ENCODE measurements at regions not wholly inside any gene's neighbourhood (a gene's known extent, or its start where the extent isn't known, plus 50 kb on each side); places are given as distances from the start of the nearest gene placed in this dataset.

- POLR2A ChIA-PET = interaction anchor here (1.0 to 1.2 kb wide), 2 partner anchors 15 to 19 kb away, joined by 3 read pairs; no protein-coding TSS in a partner anchor
- TF ChIP-seq GTF2A2 (tag; IDR thresholded peaks at IDR 0.05) (no peak), CEBPB (tag; IDR thresholded peaks at IDR 0.05) (0 out of 2 replicates have a peak, but pooled peaks have one; percentile 18), KAT2B (IDR thresholded peaks at IDR 0.05; ENCODE audit: low read depth, low read length) (no peak), CEBPG (CRISPR knock-in tag; IDR thresholded peaks at IDR 0.05) (no peak), CEBPG (tag; conservative IDR thresholded peaks at IDR 0.05 in 1 of 2, IDR thresholded peaks at IDR 0.05 in 1 of 2) (peak in 1 of 2 experiments; percentile 27; a peak in 1 of 4 replicates), TAF1 (IDR thresholded peaks at IDR 0.05; ENCODE audit: control insufficient read depth, extremely low read depth, insufficient read depth, low read length, severe bottlenecking) (no peak), MYNN (IDR thresholded peaks at IDR 0.05) (no peak), MYNN (CRISPR knock-in tag; IDR thresholded peaks at IDR 0.05) (no peak)
- TF ChIP-seq, protein P1, sequence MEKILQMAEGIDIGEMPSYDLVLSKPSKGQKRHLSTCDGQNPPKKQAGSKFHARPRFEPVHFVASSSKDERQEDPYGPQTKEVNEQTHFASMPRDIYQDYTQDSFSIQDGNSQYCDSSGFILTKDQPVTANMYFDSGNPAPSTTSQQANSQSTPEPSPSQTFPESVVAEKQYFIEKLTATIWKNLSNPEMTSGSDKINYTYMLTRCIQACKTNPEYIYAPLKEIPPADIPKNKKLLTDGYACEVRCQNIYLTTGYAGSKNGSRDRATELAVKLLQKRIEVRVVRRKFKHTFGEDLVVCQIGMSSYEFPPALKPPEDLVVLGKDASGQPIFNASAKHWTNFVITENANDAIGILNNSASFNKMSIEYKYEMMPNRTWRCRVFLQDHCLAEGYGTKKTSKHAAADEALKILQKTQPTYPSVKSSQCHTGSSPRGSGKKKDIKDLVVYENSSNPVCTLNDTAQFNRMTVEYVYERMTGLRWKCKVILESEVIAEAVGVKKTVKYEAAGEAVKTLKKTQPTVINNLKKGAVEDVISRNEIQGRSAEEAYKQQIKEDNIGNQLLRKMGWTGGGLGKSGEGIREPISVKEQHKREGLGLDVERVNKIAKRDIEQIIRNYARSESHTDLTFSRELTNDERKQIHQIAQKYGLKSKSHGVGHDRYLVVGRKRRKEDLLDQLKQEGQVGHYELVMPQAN (IDR thresholded peaks at IDR 0.05; ENCODE audit: borderline replicate concordance) = no peak
- WGBS (ENCODE audit: insufficient coverage, low coverage, missing lambda C conversion rate) = 4% methylated on average over 3 of the region's 3 CpGs
- Histone ChIP-seq H3K9me1 (ENCODE audit: control insufficient read depth, insufficient read depth, low read length) (no peaks in the 10 kb centered on the region), H3K9ac (ENCODE audit: insufficient read depth in 1 of 2, low read depth in 2 of 2, low read length in 2 of 2) (no peak overlapping the region), H3K4me1 (replicated peaks in 1 of 2; ENCODE audit: control insufficient read depth in 2 of 2, insufficient read depth in 2 of 2, low read length in 2 of 2) (0 out of 5 replicates have a peak, but pooled peaks cover 0 to 2% of the 10 kb centered on the region in 2 experiments), H3K36me3 (ENCODE audit: control insufficient read depth, insufficient read depth, low read length) (no peaks in the 10 kb centered on the region), H4K20me1 (replicated peaks; ENCODE audit: control insufficient read depth, insufficient read depth, low read length) (0 out of 2 replicates have a peak, but pooled peaks cover 4% of the 10 kb centered on the region), H3K27me3 (ENCODE audit: control insufficient read depth in 2 of 2, insufficient read depth in 2 of 2, low read length in 2 of 2) (peaks cover 5 to 6% of the 10 kb centered on the region in 2 experiments; a peak in 3 of 5 replicates), H3K9me3 (replicated peaks; ENCODE audit: control insufficient read depth, insufficient read depth, low read depth, low read length) (no peaks in the 10 kb centered on the region), H3K27ac (ENCODE audit: extremely low read depth, low read depth, low read length) (no peak overlapping the region), H3K4me2 (ENCODE audit: insufficient read depth, low read length) (no peak overlapping the region), H3K79me2 (ENCODE audit: control insufficient read depth, insufficient read depth, low read length) (no peaks in the 10 kb centered on the region), H3K4me3 (no peak overlapping the region), H2AFZ (ENCODE audit: low read depth, low read length) (no peak overlapping the region)
- intact Hi-C loops (cut with micrococcal nuclease) (loop anchor here (5.0 kb wide), 1 partner anchor 149 kb away; no protein-coding TSS in a partner anchor), in situ Hi-C loops (cut with MboI) (loop anchor here (5.0 to 10.0 kb wide), 3 partner anchors 109 to 661 kb away; no protein-coding TSS in a partner anchor)
- FAIRE-seq (no peak), DNase-seq (ENCODE audit: extremely low read depth in 1 of 4, low spot score in 3 of 4) (no peak), ATAC-seq (no peak)
- CTCF ChIA-PET (ENCODE audit: low intra/inter-chr PET ratio) = interaction anchor here (5.3 to 7.0 kb wide), 2 partner anchors 111 to 134 kb away, joined by 86 to 126 read pairs; no protein-coding TSS in a partner anchor
- no TSS peak for BruUV-seq (replicated peaks)
Measured at GRCh38 chr1:21366288-21366687, 73.6 kb upstream of the NBPF3 start.

Measured in K562 (cell line).